BE2C (cell line): ENCODE measurements at regions not wholly inside any gene's neighbourhood (a gene's known extent, or its start where the extent isn't known, plus 50 kb on each side); places are given as distances from the start of the nearest gene placed in this dataset.

Experiments used
- DNase-seq: peaks from one replicate; pipeline ENCODE4 v3.0.0-alpha.2; 2020
- H3K27me3 ChIP-seq: fragments of 250-450 bp; sonication (Bioruptor Pico); 2 replicates; pipeline ENCODE4 v1.5.1; 2020; ENCODE audit warnings: mild to moderate bottlenecking
- H3K36me3 ChIP-seq: fragments of 250-450 bp; sonication (Bioruptor Pico); 2 replicates; pipeline ENCODE4 v1.5.1; 2020; ENCODE audit warnings: mild to moderate bottlenecking
- H3K4me1 ChIP-seq: fragments of 250-450 bp; sonication (Bioruptor Pico); 2 replicates; pipeline ENCODE4 v1.5.1; 2020
- H3K4me3 ChIP-seq: 2 replicates; pipeline ENCODE4 v1.5.1; 2011; ENCODE audit warnings: low read depth, low read length
- H3K9me3 ChIP-seq: fragments of 250-450 bp; sonication (Bioruptor Pico); 2 replicates; pipeline ENCODE4 v1.5.1; 2020
- CTCF ChIP-seq: IDR thresholded peaks from 2 replicates; pipeline ENCODE4 v1.5.1; 2012; ENCODE audit warnings: mild to moderate bottlenecking, low read depth, low read length

GRCh38 chr4:149296503-149296902, 519.1 kb downstream of the IQCM start:
- Histone ChIP-seq H3K36me3 (no peaks in the 10 kb centered on the region), H3K27me3 (no peaks in the 10 kb centered on the region; the same call in 1 of the 2 replicates), H3K4me3 (no peak overlapping the region), H3K4me1 (no peaks in the 10 kb centered on the region), H3K9me3 (no peaks in the 10 kb centered on the region)
- no peak for TF ChIP-seq CTCF
- DNase-seq: no peak

GRCh38 chr4:149296084-149296483, 519.6 kb downstream of the IQCM start:
- no peak for TF ChIP-seq CTCF
- H3K36me3 ChIP-seq: no peaks in the 10 kb centered on the region
- no peak overlapping the region for H3K4me3 ChIP-seq
- H3K4me1 ChIP-seq: no peaks in the 10 kb centered on the region
- no peak for DNase-seq
- H3K27me3 ChIP-seq: no peaks in the 10 kb centered on the region; the same call in 1 of the 2 replicates
- no peaks in the 10 kb centered on the region for H3K9me3 ChIP-seq

- no peak overlapping the region for H3K4me3 ChIP-seq
- H3K27me3 ChIP-seq: no peaks in the 10 kb centered on the region; the same call in 1 of the 2 replicates
- H3K9me3 ChIP-seq: no peaks in the 10 kb centered on the region
- H3K4me1 ChIP-seq: no peaks in the 10 kb centered on the region
- H3K36me3 ChIP-seq: no peaks in the 10 kb centered on the region
- no peak for TF ChIP-seq CTCF
- DNase-seq: no peak
These were observed 521.0 kb downstream of the IQCM start for GRCh38 chr4:149294601-149295000.

GRCh38 chr4:149293046-149293649, 522.5 kb downstream of the IQCM start:
- DNase-seq: no peak
- H3K36me3 ChIP-seq: no peaks in the 10 kb centered on the region

GRCh38 chr4:149292425-149293007, 523.1 kb downstream of the IQCM start:
- no peak overlapping the region for H3K4me3 ChIP-seq
- H3K9me3 ChIP-seq: no peaks in the 10 kb centered on the region
- H3K36me3 ChIP-seq: no peaks in the 10 kb centered on the region
- H3K27me3 ChIP-seq: no peaks in the 10 kb centered on the region; the same call in 1 of the 2 replicates
- DNase-seq: no peak
- TF ChIP-seq CTCF: no peak
- H3K4me1 ChIP-seq: no peaks in the 10 kb centered on the region

More at GRCh38 chr4:149293046-149293649, 522.5 kb downstream of the IQCM start:
- Histone ChIP-seq H3K27me3 (no peaks in the 10 kb centered on the region; the same call in 1 of the 2 replicates), H3K4me3 (no peak overlapping the region), H3K9me3 (no peaks in the 10 kb centered on the region), H3K4me1 (no peaks in the 10 kb centered on the region)
- TF ChIP-seq CTCF: no peak

- H3K36me3 ChIP-seq: no peaks in the 10 kb centered on the region
- no peaks in the 10 kb centered on the region for H3K9me3 ChIP-seq
- H3K4me1 ChIP-seq: no peaks in the 10 kb centered on the region
- H3K27me3 ChIP-seq: no peaks in the 10 kb centered on the region; the same call in 1 of the 2 replicates
- no peak for TF ChIP-seq CTCF
- DNase-seq: no peak
- H3K4me3 ChIP-seq: no peak overlapping the region
These were observed 524.2 kb downstream of the IQCM start for GRCh38 chr4:149291463-149291862.
